ENCODE measurements at regions not wholly inside any gene's neighbourhood (a gene's known extent, or its start where the extent isn't known, plus 50 kb on each side); places are given as distances from the start of the nearest gene placed in this dataset.

DNA sequence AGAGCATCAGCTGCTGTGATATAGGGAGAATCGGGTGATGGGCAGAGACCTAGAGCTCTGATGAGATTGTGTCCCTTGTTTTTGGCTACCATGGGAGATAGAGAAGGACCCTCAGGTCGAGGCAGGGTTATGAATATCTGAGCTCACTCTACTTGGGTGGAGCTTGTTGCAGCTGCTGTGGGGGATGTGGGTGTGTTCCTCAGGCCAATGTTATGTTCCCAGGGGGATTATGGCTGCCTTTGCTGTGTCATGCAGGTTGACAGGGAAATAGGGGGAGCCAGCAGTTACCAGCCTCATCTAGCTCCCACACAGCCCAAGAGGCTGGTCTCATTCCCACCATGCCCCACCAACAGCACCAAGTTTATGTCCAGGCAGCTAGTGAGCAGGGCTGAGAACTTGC lies 131.5 kb downstream of the TRIM42 start:
- no peaks in the 10 kb centered on the region for H3K27me3 ChIP-seq (ENCODE audit: control insufficient read depth, extremely low read depth, insufficient read depth, low read length)
- no peak overlapping the region for H3K27ac ChIP-seq (ENCODE audit: control insufficient read depth, insufficient read depth, low read length)
- no peaks in the 10 kb centered on the region for H3K9me3 ChIP-seq (ENCODE audit: control insufficient read depth, low read depth, low read length)
- no peaks in the 10 kb centered on the region for H3K4me1 ChIP-seq (ENCODE audit: control insufficient read depth, extremely low read depth, insufficient read depth, low read length)
- DNase-seq (ENCODE audit: low read depth, low spot score) (no peak), FAIRE-seq (no peak)
- no peaks in the 10 kb centered on the region for H3K79me2 ChIP-seq (ENCODE audit: control insufficient read depth, insufficient read depth, low read length)
- no peaks in the 10 kb centered on the region for H3K36me3 ChIP-seq (ENCODE audit: control insufficient read depth in 2 of 2, extremely low read depth in 1 of 2, insufficient read depth in 2 of 2, low read length in 2 of 2)
- H4K20me1 ChIP-seq (ENCODE audit: control insufficient read depth, extremely low read depth, insufficient read depth, low read length), result no peaks in the 10 kb centered on the region
- dilution Hi-C loops (cut with MboI; ENCODE audit: extremely low pct_ligation_motif_present, low sequenced_read_pairs), result no loop called here
- H3K9me1 ChIP-seq (ENCODE audit: control insufficient read depth, extremely low read depth, insufficient read depth, low read length), result no peaks in the 10 kb centered on the region
- H3K4me3 ChIP-seq (ENCODE audit: control insufficient read depth in 2 of 3, extremely low read depth in 1 of 3, insufficient read depth in 2 of 3, low read depth in 1 of 3, low read length in 3 of 3), result no peak overlapping the region
- H3K9ac ChIP-seq (ENCODE audit: control insufficient read depth, extremely low read depth, insufficient read depth, low read length), result no peak overlapping the region
- H3K4me2 ChIP-seq (ENCODE audit: control insufficient read depth, extremely low read depth, insufficient read depth, low read depth, low read length), result no peak overlapping the region
- H2AFZ ChIP-seq (ENCODE audit: control insufficient read depth, low read length), result no peak overlapping the region
- TF ChIP-seq EZH2 (IDR thresholded peaks at IDR 0.05; ENCODE audit: low read length) (no peak), CTCF (optimal IDR thresholded peaks at IDR 0.05 in 1 of 3, IDR thresholded peaks at IDR 0.05 in 1 of 3, conservative IDR thresholded peaks at IDR 0.05 in 1 of 3; ENCODE audit: extremely low read depth in 1 of 3, insufficient read depth in 2 of 3, low read length in 3 of 3) (no peak)

DNA sequence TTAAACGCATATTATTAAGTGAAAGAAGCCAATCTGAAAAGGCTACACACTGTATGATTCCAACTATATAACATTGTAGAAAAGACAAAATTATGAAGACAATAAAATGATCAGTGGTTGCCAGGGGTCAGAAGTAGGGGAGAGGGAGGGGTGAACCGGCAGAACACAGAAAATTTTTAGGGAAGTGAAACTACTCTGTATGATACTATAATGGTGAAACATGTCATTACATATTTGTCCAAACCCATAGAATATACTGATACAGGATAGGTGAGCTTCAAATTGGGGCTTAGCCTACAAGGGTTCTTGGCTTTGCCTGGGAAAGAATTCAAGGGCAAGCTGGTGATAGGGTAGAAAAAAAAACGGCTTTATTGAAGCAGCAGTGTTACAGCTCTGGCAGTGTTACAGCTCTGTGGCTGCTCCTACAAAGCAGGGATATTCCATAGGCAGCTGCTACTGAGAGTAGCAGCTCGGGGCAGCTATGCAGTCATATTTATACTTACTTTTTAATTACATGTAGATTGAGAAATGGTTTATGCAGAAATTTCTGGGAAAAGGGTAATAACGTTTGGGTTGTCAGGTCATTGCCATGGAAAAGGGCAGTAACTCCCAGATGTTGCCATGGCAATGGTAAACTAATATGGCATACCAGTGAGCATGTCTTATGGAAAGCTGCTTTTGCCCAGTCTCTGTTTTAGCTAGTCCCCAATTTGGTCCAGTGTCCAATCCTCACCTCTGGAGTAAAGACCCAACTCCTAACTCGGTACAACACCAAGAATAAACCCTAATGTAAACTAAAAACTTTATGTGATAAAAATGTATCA lies 125.1 kb upstream of the SLC25A36 start:
- H4K20me1 ChIP-seq (ENCODE audit: control insufficient read depth, extremely low read depth, insufficient read depth, low read length), result no peaks in the 10 kb centered on the region
- dilution Hi-C loops (cut with MboI; ENCODE audit: extremely low pct_ligation_motif_present, low sequenced_read_pairs), result no loop called here
- H3K9me1 ChIP-seq (ENCODE audit: control insufficient read depth, extremely low read depth, insufficient read depth, low read length), result no peaks in the 10 kb centered on the region
- no peaks in the 10 kb centered on the region for H3K4me1 ChIP-seq (ENCODE audit: control insufficient read depth, extremely low read depth, insufficient read depth, low read length)
- TF ChIP-seq EZH2 (IDR thresholded peaks at IDR 0.05; ENCODE audit: low read length), result no peak
- no peak for TF ChIP-seq CTCF (optimal IDR thresholded peaks at IDR 0.05 in 1 of 3, IDR thresholded peaks at IDR 0.05 in 1 of 3, conservative IDR thresholded peaks at IDR 0.05 in 1 of 3; ENCODE audit: extremely low read depth in 1 of 3, insufficient read depth in 2 of 3, low read length in 3 of 3)
- no peaks in the 10 kb centered on the region for H3K27me3 ChIP-seq (ENCODE audit: control insufficient read depth, extremely low read depth, insufficient read depth, low read length)
- no peaks in the 10 kb centered on the region for H3K9me3 ChIP-seq (ENCODE audit: control insufficient read depth, low read depth, low read length)
- H3K4me3 ChIP-seq (ENCODE audit: control insufficient read depth in 2 of 3, extremely low read depth in 1 of 3, insufficient read depth in 2 of 3, low read depth in 1 of 3, low read length in 3 of 3), result no peak overlapping the region
- H3K27ac ChIP-seq (ENCODE audit: control insufficient read depth, insufficient read depth, low read length), result no peak overlapping the region
- no peaks in the 10 kb centered on the region for H3K79me2 ChIP-seq (ENCODE audit: control insufficient read depth, insufficient read depth, low read length)
- H2AFZ ChIP-seq (ENCODE audit: control insufficient read depth, low read length), result no peak overlapping the region
- H3K9ac ChIP-seq (ENCODE audit: control insufficient read depth, extremely low read depth, insufficient read depth, low read length), result no peak overlapping the region
- H3K4me2 ChIP-seq (ENCODE audit: control insufficient read depth, extremely low read depth, insufficient read depth, low read depth, low read length), result no peak overlapping the region
- no peaks in the 10 kb centered on the region for H3K36me3 ChIP-seq (ENCODE audit: control insufficient read depth in 2 of 2, extremely low read depth in 1 of 2, insufficient read depth in 2 of 2, low read length in 2 of 2)
- DNase-seq (ENCODE audit: low read depth, low spot score) (no peak), FAIRE-seq (no peak)

All from keratinocyte (primary cell).